CD4-positive, alpha-beta T cell treated with Interleukin-4 for 1 hour (primary cell): ENCODE measurements at regions not wholly inside any gene's neighbourhood (a gene's known extent, or its start where the extent isn't known, plus 50 kb on each side); places are given as distances from the start of the nearest gene placed in this dataset.

Experiments used
- DNase-seq, 2 donors: peaks; one replicate each; pipeline ENCODE4 v3.0.0-alpha.2; 2020 to 2022

DNA sequence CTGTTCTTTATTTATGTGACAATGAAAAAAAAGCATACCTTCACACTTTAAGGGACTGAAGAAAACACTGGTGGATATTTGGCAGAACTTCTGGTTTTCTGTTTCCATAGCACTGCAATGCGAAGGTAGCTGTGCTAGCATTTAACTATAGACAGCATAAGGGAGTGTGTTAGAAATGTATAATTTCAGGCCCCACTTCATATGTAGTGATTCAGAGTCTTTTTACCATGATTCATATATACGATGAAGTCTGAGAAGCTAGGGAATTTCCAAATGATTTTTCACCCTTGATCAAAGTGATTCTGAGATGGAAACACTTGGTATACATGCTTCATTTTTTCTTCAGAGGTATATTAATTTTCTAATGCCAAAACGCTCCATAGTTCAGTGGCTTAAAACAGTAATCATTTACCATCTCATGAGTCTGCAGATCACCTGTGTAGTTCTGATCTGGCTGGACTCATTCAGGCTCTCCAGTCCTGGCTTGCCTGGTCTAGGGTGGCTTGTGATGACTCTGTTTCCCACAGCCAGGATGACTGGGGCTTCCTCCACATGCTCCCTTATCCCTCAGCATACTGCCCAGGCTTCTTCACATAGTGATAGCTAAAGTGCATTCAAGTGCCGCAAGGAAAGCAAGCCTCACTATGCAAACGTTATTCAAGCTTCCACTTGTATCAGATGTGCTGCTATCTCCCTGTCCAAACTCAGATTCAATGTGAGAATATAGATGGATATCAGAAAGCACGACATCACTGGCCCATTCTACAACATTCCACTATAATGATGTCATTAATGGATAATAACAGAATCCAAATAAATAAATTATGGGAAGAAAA, 790.1 kb downstream of the TECRL start:
- no peak for DNase-seq

DNA sequence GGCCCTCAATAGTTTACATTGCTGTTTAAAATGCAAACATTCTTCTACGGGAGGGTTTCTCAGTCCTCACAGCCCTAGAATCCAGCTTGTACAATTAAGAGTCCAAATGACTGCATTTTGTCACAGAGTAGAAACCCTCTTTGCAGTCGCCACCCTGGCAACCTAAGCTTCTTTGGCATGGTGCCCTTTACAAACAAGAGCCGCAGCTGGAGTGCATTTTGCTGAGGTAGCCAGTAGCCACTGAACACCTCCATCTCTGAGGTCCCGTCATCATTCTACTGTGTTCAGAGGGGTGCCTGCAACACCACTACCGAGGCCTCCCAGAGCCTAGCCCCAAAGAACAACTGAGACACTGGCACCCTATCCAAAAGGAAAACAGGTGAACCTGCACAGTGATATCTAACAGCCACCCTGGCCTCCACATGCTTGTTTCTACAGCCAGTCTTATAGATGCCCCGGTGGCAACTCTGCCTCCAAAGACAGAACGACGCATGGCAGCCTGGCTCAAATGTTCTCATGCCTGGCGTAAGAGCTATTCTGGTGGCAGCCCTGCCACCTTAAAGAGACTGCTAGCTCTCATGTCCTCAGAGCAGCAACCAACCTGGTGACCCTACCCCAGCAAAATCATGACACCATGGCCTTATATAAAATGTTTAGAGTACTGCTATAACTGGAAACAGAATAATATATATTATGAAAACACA, 801.9 kb downstream of the TECRL start:
- DNase-seq, result no peak

DNA sequence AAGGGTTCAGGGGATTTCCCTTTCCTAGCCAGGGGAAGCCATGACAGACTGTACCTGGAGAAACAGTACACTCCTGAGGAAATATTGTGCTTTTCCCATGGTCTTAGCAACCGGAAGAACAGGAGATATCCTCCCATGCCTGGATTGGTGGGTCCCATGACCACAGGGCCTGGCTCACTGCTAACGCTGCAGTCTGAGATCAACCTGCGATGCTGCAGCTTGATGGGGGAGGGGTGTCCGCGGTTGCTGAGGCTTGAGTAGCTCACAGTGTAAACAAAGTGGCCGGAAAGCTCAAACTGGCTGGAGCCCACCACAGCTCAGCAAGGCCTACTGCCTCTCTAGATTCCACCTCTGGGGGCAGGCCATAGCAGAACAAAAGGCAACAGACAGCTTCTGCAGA, 819.5 kb downstream of the TECRL start:
- no peak for DNase-seq

DNA sequence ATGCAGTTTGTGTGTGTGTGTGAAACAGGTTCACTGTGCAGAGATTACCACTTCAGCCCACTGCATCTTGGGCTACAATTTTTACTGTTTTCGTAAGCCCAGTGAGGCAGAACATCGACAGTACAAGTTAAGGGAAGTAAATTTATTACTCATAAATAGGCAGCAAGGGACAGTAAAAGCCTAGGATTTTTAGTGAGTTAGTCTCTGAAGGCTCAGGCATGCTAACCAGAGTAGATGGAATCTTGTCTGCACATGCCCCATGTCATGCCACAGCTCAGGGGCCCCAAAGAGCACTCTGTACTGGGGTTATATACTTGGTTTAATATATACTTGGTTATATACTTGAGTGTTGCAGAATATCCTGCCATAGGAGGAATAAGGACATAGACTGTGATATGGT, 825.7 kb downstream of the TECRL start:
- DNase-seq, result no peak

DNA sequence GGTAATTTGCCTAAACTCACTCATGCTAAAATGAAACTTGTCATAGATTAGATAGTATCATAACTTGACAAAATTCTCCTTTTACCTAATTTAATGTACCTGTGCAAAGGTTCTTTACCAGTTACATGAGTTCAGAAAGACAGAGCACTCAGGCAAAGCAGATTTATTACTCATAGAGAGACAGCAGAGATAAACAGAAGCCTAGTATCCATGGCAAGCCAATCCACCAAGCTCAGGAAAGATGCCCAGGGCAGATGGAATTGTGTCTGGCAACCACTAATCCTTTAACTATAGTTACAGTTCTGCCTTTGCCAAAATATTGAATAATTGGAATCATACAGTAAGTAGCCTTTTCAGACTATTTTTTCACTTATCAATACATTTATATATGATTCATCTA, 826.2 kb downstream of the TECRL start:
- DNase-seq, result no peak

DNA sequence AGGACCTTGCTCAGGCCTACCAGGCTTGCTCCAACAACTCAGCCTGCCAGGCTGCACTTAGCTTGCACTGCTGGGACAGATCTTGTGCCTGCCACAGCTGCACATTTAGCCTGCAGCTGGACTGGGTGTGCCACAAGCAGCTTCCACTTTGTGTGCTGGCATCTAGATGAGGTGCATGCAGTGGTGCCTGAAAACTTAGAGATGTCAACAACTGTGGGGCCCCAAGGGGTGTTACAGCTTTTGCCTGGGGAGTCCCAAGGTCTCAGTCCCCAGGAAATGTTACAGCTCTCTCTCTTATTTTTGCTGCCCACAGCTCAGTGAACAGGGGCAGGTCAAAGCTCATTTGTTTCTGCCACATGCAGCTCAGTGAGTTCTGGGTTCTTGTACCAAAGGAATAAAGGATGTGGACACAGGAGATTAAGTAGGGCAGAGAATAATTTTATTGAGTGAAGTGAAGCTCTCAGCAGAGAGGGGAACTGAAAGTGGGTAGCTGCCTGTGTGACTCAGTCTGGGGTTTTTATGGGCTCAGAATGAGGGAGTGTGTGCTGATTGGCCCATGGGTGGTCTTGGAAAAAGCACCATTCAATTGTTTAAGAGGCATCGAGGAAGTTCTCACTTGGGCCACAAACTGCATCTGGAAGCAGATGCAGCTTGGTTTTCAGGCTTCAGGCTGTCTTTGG, 828.3 kb downstream of the TECRL start:
- DNase-seq, result no peak

DNA sequence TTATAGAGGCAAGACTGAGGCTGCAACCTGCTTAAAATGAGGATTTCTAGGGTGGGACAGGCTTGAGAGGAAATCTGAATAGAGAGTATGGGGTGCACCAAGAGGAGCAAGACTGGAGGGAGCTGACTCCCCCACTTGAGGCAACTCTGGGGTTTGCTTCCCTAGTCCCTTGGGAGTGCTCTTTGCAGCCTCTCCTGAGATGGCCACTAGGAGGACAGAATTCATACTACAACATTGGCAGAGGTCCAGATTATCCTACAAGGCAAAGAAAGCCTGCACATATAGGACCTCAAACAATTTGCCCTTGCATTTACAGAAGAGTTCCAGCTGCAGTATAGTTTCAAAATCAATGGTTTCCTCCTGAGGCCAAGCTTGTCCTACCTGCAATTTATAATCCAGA, 830.9 kb downstream of the TECRL start:
- DNase-seq, result no peak

DNA sequence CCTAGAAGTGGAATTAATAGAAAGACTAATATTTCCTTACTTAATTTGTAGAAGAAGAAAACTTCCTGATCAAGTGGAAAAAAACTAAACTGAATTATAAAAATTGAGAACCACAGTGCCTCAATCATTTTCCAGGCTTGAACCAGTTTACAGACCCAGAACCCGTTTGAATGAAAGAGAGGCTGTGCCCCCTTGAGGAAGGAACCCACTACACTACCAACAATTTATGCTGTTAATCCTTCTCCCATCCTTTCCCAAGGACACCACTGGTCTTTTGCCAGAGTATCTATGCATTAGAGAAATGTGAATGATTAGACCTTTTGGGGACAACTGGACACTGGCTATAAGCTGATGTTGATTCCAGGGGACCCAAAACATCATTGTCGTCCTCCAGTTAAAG, 842.6 kb downstream of the TECRL start:
- DNase-seq, result no peak

DNA sequence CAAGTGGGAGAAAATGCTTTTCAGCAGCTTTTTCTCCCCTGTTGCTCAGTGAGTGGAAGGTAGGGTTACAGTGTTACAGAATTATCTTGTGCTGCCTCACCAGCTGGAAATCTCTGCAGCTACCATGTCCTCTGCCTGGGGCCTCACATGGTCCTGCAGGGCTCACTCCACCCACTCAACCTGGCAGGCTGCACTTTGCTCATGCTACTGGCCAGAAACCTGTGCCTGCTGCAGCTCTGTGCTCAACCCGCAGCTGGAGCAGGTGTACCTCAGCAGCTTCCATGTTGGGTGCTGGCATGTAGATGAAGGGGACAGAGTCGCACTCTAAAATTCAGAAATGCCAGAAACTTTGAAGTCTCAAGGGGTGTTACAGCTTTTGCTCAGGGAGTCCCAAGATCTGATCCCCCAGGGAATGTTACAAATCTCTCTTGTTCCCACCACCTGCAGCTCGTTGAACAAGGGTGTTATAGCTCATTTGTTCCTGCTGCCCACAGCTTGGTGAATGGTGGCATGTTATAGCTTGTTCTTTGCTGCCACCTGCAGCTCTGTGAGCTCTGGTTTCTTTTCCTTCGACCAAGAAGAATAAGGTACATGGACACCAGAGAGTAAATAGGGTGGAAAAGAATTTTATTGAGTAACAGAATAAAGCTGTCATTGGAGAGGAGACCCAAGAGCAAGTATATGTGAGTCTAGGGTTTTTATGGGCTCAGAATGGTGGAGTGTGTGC, 845.8 kb downstream of the TECRL start:
- DNase-seq, result no peak

DNA sequence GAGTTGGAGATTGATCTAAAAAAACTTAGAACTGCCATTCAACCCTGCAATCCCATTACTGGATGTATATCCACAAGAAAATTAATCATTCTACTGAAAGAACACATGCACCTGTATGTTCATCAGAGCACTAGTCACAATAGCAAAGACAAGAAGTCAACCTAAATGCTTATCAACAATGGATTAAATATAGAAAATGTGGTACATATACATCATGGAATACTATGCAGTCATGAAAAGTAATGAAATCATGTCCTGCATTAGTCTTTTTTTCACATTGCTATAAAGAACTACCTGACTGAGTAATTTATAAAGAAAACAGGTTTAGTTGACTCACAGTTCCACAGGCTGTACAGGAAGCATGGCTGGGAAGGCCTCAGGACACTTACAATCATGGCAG, 850.5 kb downstream of the TECRL start:
- no peak for DNase-seq

DNA sequence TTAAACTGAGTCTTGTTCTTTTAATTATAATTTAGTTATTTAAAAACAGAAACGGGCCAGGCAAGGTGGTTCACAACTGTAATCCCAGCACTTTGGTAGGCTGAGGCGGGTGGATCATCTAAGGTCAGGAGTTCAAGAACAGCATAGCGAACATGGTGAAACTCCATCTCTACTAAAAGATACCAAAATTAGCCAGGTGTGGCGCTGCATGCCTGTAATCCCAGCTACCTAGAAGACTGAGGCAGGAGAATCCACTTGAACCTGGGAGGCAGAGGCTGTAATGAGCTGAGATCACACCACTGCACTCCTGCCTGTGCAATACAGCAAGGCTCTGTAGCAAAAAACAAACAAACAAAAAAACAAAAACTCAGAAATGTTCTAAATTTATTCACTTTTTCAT, 852.9 kb downstream of the TECRL start:
- no peak for DNase-seq

DNA sequence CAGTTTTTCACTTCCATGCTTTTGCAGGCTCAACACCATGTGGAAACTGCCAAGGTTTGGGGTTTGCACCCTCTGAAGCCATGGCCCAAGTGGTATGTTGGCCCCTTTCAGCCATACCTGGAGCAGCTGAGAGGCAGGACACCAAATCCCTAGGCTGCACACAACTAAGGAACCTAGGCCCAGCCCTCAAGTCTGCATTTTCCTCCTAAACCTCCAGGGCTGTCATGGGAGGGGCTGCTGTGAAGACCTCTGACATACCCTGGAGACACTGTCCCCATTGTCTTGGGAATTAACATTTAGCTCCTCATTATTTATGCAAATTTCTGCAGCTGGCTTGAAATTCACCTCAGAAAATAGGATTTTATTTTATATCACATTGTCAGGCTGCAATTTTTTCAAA, 856.1 kb downstream of the TECRL start:
- no peak for DNase-seq

DNA sequence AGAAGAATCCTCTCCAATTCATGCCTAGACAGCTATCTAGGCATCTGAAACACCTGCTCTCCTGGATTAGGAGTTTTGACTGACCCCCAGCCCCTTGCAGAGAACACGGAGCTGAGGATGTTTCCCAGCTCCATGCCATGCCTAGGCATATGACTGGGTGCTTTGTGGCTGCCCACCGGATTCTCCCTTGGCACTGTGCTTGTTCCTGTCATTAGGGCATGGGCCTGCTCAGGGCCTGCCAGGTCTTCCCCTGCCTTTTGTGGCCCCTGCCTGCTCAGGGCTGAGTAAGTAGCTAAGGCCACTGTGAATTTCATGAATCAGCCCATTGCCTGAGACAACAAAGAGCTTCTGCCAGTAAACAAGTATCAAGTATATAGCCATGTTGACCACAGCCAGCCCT, 867.4 kb downstream of the TECRL start:
- DNase-seq, result no peak

DNA sequence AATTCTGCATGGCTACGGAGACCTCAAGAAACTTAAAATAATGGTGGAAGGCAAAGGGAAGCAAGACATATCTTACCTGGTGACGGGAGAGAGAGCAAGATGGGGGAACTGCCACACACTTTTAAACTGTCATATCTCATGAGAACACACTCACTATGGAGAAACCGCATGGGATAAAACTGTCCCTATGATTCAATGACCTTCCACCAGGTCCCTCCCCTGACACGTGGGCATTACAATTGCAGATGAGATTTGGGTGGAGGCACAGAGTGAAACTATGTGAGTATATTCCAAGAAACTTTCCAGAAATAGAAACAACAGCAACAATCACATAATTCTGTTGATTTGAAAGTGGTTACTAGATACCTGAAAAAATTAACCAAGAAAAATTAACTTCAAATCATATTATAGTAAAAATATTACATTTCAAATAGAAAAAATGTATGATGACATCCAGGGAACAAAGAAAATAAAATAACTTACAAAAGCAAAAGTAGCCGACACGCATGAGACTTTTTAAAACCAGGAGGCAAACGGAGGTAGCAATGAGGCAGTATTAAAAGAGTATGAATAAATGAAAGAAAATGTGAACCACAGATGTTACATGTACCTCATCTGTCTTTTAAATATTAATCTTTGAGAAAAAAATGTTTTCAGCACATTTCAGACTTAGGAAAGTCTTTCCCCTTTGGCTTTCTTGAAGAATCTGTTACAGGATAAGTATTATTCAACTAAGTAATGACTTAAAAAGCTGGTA, 879.5 kb downstream of the TECRL start:
- DNase-seq, result no peak

DNA sequence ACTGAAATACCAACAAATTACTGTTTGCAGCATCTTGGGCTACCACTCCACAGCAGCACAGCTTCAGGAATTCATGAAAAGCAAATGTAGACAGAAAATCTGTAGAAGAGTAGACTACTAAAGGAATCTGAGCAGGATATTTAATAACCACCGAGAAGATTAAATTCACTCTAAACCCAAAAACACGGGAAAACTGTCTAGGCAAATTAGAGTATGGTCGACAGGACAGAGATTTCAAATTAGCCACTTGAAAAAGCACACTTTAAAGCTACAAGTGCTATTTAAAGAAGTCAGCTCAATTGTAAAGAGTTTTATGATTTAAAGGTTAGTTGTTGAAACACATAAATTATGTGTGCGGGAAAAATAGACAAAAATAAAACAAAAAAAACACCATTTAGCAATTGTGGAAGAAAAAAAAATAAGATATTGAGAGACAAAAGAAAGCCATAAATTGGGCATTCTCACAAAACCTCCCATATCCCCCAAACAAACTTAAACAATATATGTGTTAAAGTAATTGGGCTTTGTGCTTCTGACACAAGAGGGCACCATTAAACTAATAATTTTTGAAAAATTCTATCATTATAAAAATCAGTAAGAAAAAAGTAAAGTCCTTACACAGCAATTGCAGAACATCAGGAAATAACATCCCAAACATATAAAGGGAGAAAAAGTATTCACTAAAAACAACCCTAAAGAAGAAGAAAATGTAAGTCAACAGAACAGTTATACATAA, 880.8 kb downstream of the TECRL start:
- DNase-seq, result no peak

DNA sequence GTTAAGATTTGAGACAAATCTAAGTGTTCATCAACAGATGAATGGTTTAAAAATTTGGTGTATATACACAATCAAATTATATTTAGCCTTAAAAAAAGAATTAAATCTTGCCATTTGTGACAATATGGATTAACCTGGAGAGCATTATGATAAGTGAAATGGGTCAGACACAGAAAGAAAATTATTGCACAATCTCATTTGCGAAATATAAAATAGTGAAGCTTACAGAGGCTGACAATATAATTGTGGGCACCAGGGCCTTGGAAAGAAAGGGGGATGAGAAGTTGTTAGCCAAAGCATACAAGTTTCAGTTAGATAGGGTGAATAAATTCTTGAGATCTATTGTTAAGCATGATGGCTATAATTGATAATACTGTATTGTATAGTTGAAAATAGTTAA, 883.0 kb downstream of the TECRL start:
- DNase-seq, result no peak

DNA sequence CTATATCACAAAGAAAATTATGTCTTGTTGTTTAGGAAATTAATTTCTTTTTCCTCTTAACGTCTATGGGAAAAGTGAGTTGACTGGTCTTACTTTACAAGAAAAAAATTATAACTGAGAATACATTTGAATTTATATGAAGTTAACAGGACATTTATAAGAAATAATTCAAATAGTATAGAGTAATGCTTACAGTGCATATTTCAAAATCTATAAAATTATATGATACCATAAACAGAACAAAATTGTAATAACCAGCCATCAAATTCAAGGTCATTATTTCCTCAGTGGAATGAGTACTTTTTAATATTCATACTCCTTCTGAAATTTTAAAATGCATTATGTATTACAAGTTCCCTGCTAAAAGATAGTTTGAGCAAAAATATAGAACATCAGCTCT, 884.5 kb downstream of the TECRL start:
- no peak for DNase-seq

DNA sequence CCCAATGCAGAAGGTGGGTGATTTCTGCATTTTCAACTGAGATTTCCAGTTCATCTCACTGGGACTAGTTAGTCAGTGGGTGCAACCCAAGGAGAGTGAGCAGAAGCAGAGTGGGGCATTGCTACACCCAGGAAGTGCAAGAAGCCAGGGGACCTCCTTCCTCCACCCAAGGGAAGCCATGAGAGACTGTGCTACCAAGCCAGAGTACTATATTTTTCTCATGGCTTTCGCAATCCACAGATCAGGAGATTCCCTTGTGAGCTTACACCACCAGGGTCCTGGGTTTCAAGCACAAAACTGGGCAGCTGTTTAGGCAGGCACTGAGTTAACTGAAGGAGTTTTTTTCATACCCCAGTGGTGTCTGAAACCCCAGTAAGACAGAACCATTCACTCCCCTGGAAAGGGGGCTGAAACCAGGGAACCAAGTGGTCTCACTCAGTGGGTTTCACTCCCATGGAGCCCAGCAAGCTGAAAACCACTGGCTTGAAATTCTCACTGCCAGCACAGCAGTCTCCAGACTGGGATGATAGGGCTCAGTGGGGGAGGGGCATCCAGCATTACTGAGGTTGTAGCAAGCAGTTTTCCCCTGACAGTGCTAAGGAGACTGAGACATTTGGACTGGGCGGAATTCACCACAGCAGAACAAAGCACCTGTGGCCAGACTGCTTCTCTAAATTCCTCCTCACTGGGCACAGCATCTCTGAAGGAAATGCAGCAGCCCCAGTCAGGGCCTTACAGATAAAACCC, 903.4 kb downstream of the TECRL start:
- no peak for DNase-seq

DNA sequence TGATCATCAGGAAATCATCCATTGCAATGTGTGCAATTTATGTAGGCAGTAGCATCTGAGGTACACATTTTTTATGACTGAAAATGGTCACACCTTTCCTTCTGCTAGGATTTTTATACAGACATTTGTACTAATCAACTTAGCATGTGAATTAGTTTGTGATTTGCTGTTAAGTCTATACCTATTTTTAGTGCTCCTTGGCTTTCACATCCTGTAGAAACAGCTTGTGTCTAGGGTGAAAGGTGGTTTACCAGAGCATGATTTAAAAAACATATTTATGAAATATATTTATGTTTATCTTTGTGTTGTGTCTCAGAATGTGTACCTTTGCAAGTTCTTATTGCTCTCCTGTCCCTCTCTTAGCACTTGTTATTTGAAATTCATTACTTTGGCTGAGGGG, 916.0 kb downstream of the TECRL start:
- no peak for DNase-seq

DNA sequence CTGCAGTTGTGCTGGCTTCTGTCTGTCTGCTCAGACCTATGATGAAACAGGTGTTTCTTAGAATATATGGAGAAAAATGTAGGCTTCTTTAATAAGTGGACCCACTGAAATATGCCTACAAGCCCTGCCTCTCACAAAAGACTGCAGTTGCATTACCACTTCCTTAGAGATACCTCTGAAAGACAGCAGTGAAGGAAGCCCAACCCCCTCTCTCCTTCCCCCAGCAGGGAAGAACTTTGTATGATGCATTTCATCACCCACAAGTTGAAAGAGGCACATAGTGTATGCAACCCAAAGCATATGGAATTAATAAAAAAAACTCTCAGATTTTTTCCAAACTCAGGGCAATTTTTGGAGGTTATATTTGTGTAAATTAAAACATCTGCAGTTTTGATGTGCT, 916.7 kb downstream of the TECRL start:
- DNase-seq, result no peak

DNA sequence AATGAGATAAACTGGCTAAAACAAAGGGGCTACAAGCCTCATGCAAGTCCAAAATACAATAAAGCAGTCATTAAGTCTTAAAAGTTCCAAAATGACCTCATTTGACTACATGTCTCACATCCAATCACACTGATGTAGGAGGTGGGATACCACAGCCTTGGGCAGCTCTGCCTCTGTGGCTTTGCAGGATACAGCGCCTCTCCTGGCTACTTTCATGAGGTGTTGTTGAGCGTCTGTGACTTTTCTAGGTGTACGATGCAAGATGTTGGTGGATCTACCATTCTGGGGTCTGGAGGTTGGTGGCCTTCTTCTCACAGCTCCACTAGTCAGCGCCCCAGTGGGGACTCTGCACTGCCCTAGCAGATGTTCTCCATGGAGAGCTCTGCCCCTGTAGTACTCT, 944.9 kb downstream of the TECRL start:
- DNase-seq, result no peak
